Fibroblast of lung (primary cell): ENCODE measurements at regions not wholly inside any gene's neighbourhood (a gene's known extent, or its start where the extent isn't known, plus 50 kb on each side); places are given as distances from the start of the nearest gene placed in this dataset.
"Not testable (repeated sequence)": the region's sequence is repeated elsewhere in the genome, so short reads cannot be mapped to it uniquely, and the experiment has no call there.

Source experiments
- CTCF ChIP-seq, 2 donors: IDR thresholded peaks in 1 of 2; conservative IDR thresholded peaks in 1 of 2; 1 replicate in 1 of 2; 2 replicates in 1 of 2; pipeline ENCODE4 v1.5.1; 2011 to 2012; ENCODE audit warnings: low read length in 2 of 2, control low read depth in 1 of 2, inconsistent platforms in 1 of 2, low read depth in 1 of 2, mild to moderate bottlenecking in 1 of 2
- EZH2 ChIP-seq: IDR thresholded peaks from 2 replicates; pipeline ENCODE4 v1.5.1; 2012; ENCODE audit warnings: low read length, control low read depth, mild to moderate bottlenecking; ENCODE audit errors: missing control alignments

- TF ChIP-seq CTCF (conservative IDR thresholded peaks at IDR 0.05 in 1 of 2, IDR thresholded peaks at IDR 0.05 in 1 of 2; ENCODE audit: low read depth in 1 of 2, low read length in 2 of 2); EZH2: not testable (repeated sequence)
These were observed 459.7 kb upstream of the EYS start for GRCh38 chr6:66166713-66167112.
